NCI-H510A (cell line): ENCODE measurements at regions not wholly inside any gene's neighbourhood (a gene's known extent, or its start where the extent isn't known, plus 50 kb on each side); places are given as distances from the start of the nearest gene placed in this dataset.

Source experiments
- DNase-seq: peaks from one replicate; lab custom pipeline; 2025; lab: John Stamatoyannopoulos, UW

DNA sequence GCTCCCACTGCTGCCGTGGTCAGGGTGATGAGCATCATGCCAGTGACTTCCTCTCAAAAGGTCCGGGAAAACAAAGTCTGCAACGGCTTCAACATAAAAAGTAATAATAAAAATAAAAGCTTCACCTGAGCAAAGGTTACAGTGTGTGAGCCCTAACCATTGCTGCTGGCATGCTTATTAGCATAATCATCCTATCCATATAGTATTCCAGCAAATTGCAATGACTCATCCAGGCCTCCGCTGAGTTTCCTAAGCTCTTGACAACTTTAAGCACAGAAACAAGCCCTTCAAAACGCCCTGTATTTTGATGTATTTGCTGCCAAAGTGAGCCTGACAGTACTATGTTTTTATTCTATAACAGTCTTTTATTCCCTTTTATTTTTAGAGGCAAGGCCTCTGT is 100.5 kb downstream of the AASDH start:
- no peak for DNase-seq

DNA sequence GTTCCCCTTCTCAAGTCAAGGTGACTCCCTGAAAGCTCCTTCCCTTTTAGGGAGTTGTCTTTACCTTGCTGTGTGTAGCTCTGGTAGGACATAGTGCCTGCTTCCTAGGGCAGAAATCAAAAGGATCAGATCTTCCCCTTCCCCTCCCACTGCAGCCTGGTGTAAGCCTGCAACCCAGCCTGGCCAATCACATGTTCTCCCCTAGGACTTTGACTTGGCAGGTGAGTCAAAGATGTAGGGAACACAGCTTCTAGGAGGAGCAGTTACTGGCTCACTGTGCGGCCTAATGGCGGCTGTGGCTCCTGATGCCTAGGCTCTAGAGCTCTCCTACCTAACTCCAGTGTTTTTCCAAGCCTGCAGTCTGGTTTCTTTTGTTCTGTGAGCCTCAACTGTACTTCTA is 103.9 kb downstream of the AASDH start:
- DNase-seq = no peak

DNA sequence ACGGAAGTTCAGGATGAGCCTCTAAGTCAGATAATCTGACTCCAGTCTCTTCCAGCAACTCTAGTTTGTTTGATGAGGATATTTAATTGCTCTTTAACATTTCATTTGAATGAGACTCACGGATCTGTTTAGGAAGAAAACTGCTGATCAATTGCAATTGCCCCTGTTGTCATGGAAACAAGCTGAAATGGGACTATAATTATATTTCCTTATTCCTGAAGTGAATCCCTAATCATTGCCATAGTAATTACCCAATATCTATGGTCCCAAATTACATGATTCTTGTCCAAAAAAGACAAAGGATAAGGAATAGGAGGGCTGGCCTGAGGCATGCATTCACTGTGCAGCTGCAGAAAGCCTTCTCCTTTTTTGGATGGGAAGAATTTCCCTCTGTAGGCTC is 105.3 kb downstream of the AASDH start:
- no peak for DNase-seq

DNA sequence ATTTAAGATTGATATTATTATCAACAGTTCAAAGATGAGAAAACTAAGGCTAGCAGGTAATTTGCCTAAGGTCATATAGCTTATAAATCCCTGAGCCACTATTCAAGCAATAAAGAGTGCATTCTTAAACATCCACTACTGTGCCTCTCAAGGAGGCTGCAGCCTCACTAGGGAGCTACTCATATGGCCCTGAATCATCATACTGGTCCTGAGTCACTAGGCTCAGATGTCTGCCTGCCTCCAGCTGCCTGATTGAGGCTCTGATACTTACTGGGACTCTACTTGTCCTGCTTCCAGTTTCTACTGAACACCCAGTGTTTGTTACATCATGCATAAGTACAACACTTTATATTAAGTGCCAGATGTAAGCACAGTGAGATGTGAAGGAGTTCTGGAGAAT is 110.7 kb downstream of the AASDH start:
- DNase-seq = no peak

GRCh38 chr4:56273391-56273790 is 113.9 kb downstream of the AASDH start:
- no peak for DNase-seq

GRCh38 chr4:56272927-56273326 is 114.4 kb downstream of the AASDH start:
- no peak for DNase-seq

GRCh38 chr4:56272003-56272402 is 115.3 kb downstream of the AASDH start:
- no peak for DNase-seq

- DNase-seq = no peak
Measured at GRCh38 chr4:56271131-56271530, 116.2 kb downstream of the AASDH start.

DNA sequence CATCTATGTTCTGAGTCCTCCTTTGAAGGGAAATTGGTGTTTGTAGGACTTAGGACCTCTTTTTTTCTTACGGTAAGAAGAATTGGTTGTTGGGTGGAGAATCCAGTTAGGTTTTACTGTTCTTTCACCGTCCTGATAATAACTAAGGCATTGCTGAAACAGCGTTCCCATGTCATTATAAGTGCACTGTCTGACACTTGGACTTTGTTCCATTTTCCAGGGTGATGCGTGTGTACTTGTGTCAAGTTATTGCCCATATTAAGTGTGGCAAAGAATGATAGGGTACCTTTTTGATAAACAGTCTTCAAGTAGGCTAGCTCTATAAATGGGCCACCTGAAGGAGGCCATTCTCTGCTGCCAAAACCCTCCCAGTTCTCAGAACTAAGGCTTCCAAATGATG is 119.7 kb downstream of the AASDH start:
- DNase-seq = no peak

DNA sequence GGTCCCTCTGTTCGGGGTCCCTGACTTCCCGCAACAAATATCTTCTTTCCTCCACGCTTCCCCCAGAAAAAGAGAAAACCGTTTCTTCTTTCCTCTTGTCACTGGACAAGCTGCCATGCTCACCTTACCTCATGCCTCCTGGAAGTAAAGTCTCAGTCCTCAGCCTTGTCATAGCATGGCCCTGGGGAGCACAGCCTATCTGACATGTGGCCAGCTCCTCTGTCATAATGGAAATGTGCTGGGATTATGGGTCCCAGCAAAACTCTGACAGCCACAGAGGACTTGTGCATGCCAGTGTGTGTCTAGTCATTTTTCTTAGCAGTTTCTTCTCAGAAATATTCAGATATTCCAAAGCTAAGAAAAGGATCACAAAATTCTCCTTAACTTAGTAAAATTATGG is 122.4 kb downstream of the AASDH start:
- DNase-seq = no peak

- DNase-seq = no peak
Measured at GRCh38 chr4:56261027-56261426, 126.3 kb downstream of the AASDH start.

DNA sequence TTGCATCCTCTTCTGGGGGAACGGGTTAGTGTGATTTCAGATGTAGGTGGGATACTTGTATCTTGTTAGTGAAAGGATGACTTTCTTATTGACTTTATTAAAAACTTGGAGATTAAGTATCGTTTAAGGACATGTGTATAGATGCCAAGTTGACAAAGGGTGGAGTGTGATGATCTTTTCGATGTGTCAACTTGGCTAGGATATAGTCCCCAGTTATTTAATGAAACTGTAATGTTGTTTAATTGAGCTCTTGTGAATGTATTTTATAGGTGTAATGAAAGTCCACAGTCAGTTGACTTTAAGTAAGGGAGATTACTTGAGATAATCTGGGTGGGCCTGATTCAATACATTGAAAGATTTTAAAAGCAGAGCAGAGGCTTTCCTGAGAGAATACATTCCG is 127.0 kb downstream of the AASDH start:
- DNase-seq = no peak

- DNase-seq = no peak
Measured at GRCh38 chr4:56259655-56260054, 127.6 kb downstream of the AASDH start.

DNA sequence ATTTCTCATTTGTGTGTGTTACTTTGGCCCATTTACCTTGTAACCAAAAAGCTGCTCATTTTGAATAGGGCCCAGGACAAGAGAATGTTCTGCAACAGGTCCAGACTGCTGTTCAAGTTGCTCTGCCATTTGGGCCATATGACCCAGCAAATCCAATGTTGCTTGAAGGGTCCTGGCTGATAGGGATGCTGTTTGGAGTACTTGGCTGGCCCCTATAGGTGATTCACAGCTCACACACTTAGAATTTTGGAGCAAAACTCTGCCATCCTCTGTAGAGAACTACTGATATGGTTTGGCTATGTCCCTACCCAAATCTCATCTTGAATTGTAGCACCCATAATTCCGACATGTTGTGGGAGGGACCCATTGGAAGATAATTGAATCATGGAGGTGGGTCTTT is 131.5 kb downstream of the AASDH start:
- no peak for DNase-seq

DNA sequence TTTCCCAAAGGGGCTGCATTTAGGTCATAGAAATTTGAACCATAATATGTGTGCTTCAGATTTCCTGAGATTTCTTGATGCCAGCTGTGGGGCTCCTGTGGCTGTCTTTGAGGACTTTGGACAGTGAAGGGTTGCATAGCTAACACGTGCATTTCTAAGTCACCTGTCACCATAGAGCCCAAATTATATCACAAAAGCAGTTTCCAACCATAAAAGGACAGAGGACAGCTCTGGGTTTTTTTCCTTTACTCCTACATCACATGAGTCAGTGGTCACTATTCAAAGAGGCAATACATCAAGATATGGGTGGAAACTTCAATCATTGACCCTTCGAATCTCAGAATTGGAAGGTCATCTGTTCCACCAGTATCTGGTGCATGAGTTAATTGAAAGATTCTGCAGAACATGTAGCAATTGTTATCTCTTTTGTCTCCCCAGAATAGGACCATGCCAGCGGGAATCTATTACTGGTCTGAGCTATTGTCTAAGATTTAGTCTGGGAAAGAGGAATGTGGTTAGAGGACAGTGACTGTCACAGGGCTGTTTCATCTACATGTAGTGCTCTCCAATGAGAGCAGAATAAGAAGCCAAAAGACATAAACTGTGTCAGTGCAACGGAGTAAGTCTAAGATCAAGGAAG is 133.5 kb downstream of the AASDH start:
- no peak for DNase-seq

DNA sequence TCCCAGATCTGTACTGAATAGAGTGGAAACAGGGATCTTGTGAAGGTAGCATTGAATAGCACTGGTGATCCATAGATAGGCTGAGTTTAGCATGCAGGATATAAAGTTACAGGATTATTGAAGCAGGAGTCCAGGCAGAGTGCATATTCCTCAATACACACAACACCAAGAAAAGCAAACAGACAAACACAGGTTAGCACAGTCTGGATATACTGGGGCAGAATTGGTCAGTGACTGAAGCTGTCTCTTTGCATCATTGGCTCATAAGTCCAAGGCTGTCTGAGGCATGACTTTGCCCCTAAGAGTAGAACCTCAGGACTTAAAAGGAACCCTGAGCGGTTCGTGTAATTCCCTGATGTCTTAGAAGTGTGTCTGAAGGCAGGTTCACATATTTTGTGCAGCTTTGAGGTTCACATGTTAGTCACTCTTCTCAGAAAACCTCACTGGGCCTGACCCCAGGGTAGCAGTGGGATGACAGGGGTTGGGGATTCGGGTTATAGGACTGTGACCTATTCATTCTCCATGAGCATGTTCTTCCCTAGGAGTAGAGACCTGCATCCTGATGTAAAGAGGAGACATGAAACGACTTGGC is 134.6 kb downstream of the AASDH start:
- no peak for DNase-seq

DNA sequence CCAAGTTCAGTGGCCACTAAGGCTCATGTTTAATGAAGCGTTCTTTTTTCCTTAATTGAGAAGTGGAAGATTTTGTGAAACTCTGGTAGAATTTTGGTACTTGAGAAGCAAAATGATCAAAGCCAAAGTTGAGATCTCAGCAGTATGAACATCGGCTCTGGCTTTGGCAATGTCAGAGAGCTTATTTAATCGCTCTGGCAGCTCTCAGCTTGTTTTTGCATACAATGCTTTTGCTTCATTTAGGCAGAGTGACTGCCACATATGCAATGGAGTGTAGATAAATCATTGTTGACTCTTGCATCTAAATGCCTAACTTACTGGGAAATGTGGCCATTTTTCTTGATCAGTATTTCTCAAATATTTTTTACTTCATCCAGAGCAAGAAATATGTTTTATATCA is 135.7 kb downstream of the AASDH start:
- DNase-seq = no peak

DNA sequence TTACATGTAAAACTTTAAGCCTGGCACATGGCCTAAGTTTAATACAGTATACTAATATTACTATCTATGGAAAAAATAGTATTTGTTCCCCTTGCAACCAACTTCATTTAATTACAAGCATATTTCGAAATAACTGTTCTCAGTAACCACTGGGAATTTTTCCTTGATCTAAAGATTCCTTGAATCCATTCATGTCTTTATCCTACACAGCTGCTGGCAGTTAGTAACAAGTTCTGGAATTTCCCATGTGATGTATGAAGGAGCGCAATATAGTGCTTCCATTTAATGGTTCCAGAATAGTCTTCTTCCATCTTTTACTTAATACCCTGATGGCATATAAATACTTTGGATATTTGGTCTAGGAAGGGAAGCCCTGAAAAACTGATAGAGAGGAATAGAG is 136.5 kb downstream of the AASDH start:
- no peak for DNase-seq

- DNase-seq = no peak
Measured at GRCh38 chr4:56247646-56248045, 139.6 kb downstream of the AASDH start.

DNA sequence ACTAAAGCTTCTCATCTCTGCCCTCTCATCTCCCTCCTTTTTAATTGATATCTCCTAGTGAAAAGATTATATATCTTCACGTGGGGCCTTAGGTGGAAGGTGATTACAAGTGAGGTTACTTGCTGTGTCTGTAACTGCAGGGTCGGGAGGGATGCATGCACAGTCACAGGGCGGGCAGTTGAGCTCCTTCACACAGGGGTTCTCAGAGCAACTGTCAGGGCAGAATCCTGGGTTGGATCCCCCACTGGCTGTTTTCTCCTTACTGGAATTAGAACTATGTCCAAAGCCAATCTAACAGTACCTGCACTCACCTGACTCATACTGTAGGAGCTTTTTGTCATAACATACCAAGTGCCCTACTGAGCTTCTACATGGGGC is 141.1 kb downstream of the AASDH start:
- DNase-seq = no peak

GRCh38 chr4:56245547-56246232 is 141.6 kb downstream of the AASDH start:
- DNase-seq = no peak

DNA sequence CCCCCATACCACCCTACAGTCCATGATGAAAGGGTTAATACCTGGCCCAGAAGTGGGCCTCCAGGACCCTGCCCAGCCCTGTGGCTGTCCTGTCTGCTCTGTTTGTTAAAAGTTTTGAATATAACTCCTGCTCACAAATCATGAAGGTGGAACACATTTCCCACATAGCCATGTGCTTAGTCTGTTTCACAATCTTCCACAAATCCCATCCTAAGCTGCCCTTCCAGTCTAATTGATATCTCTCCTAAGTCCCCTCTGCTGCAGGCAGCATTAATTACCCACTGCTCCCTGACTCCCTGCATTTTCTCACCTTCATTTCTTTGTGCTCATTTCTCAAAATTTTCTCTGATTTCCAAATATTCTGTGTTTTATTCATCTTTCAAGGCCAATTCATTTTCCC is 142.6 kb downstream of the AASDH start:
- DNase-seq = no peak

DNA sequence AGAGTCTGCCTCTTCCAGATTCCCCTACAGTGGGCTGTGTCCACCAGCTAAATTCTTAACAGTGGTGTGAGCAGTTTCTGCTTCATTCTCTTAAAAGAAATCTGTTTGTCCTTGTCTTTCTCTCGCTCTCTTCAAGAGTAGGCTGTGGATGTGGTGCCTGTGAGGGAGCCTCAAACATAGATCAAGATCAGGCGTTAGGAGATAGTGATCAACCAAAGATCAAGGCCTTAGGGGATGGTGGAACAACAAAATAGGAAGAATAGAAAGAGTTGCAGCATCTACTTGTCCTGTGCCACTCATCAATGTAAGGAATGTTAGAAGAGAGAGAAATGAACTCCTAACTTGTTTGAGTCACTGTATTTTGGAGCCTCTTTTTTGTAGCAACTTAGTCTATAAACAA is 144.2 kb downstream of the AASDH start:
- no peak for DNase-seq

DNA sequence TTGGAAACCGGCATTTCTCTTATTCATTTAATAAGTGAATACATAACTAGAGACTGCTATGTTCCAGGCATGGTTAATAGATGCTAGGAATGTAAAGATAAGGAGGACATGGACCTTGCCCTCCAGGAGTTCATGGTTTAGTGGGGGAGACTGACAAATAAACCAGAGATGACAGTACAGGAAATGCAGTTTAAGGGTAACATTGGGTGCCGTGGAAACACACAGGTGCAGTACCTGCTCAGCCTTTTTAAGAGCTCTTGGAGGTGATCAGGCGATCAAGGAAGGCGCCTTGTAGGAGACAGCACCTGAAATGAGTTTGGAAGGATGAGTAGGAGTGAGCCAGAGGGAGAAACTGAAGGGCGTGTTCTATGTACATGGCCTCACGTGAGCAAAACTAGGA is 145.8 kb downstream of the AASDH start:
- no peak for DNase-seq
